LoVo (cell line): ENCODE measurements at regions not wholly inside any gene's neighbourhood (a gene's known extent, or its start where the extent isn't known, plus 50 kb on each side); places are given as distances from the start of the nearest gene placed in this dataset.
"Not testable (repeated sequence)": the region's sequence is repeated elsewhere in the genome, so short reads cannot be mapped to it uniquely, and the experiment has no call there.

Experiments used
- DNase-seq: peaks from one replicate; pipeline ENCODE4 v3.0.0-alpha.2; 2016; ENCODE audit warnings: low spot score

- no peak for DNase-seq
These were observed 154.1 kb upstream of the SH3BP4 start for GRCh38 chr2:234797566-234798250.

GRCh38 chr2:234796045-234796591, 155.7 kb upstream of the SH3BP4 start:
- no peak for DNase-seq

- DNase-seq, result no peak
These were observed 156.4 kb upstream of the SH3BP4 start for GRCh38 chr2:234795272-234795920.

DNA sequence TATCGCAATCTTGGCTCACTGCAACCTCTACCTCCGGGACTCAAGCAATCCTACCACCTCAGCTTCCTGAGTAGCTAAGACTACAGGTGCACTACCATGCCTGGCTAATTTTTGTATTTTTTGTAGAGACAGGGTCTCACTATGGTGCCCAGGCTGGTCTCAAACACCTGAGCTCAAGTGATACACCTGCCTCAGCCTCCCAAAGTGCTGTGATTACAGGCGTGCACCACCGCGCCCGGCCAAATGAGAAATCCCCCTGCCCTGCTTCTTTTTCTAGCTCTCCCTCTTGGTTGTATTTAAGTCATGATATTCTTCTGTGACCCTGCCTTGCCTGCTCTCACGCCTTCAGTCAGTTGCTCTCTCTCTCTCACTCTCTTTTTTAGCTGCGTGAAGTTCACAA, 157.0 kb upstream of the SH3BP4 start:
- DNase-seq, result no peak

DNA sequence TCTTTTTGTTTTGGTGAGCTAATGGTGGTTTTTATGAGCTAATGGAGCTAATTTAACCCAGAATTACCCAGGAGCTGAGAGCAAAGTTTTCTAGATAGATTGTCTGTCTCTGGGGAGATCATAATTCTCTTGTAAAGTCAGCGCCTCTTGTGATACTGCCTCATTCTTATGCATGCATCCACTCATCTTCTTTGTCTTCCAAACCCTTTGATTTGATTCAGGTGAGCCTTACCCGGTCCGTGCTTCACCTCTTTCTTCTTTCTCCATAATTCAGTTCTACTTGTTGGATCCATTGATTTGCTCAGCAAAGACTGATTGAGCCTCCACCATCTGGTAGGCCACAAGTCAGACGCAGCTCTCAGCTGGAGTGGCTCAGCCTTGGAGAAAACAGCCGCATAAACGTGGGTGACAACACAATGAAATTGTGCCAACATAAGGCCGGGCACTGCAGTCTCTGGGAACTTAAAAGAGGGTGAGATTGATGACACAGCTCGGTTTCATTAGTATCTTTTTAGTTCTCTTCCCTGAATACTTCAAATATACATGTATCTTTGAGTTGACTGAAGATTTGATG, 158.5 kb upstream of the SH3BP4 start:
- DNase-seq, result no peak

DNA sequence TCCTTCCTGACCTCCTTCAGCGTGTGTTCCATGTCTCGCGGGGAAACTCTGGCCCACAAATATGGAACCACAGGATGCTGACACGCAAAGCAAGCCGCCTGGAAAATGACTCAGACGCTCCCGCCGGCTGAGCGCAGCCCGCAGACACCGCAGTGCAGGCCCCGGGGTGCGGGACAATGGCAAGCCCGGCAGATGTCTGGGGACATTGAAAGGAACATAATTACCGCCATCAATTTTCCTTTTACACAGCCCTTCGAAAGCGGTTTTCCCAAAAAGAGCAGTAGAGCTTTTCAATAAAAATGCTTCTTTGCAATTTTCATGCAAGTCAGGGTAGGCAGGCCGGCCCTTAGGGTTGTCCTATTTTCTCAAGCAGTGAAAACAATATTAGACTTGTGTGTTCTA, 159.2 kb upstream of the SH3BP4 start:
- no peak for DNase-seq

GRCh38 chr2:234792096-234792495, 159.7 kb upstream of the SH3BP4 start:
- not testable (repeated sequence) for DNase-seq

GRCh38 chr2:234790380-234790779, 161.4 kb upstream of the SH3BP4 start:
- no peak for DNase-seq

GRCh38 chr2:234789556-234790325, 162.1 kb upstream of the SH3BP4 start:
- DNase-seq, result no peak

- DNase-seq, result no peak
These were observed 163.0 kb upstream of the SH3BP4 start for GRCh38 chr2:234788841-234789240.

GRCh38 chr2:234788381-234788780, 163.4 kb upstream of the SH3BP4 start:
- no peak for DNase-seq

GRCh38 chr2:234787114-234787513, 164.7 kb upstream of the SH3BP4 start:
- DNase-seq, result peak; percentile 22

DNA sequence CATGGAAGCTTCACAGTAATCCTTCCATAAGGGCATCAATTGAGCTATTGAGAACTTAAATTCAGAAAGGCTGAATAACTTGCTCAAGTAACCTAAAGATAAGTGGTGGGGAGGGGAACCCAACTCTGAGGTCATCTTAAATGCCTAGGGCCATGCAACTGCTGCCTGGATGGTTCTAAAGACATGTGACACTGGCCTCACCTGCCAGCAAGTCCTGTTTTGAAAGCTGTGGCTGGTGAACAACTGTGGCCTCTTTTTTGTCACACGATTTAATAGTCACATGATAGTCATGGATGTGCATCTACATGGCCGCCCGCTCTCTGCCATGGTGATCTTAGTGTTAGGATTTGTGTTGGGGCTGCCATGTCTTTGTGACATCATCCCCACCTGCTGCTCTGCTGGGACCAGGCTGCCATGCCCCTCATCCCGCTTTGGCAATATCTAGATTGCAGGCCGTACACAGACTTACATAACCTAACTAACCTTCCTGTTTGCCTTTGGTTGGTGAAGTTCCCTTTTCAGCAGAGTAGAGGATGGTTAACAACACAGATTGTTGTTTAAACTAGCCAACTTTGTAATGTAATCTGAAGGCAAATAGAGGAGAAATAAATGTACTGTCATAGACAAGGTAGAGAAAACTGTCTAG, 177.9 kb upstream of the SH3BP4 start:
- no peak for DNase-seq

GRCh38 chr2:234773129-234773528, 178.7 kb upstream of the SH3BP4 start:
- no peak for DNase-seq

DNA sequence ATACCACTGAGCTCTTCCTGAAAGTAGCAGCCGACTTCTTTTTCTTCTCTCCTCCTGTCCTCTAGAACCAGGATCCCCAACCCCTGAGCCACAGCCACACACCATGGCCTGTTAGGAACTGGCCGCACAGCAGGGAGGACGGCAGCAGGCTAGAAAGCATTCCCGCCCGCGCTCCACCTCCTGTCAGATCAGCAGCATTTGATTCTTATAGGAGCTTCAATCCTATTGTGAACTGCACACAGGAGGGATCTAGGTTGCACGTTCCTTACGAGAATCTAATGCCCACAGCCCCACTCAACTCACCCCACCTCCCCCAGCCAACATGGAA, 179.1 kb upstream of the SH3BP4 start:
- DNase-seq, result no peak

- peak; percentile 55 for DNase-seq
These were observed 179.7 kb upstream of the SH3BP4 start for GRCh38 chr2:234771980-234772732.

- no peak for DNase-seq
These were observed 180.6 kb upstream of the SH3BP4 start for GRCh38 chr2:234771176-234771575.

- no peak for DNase-seq
These were observed 181.1 kb upstream of the SH3BP4 start for GRCh38 chr2:234770715-234771141.

- DNase-seq, result no peak
These were observed 181.7 kb upstream of the SH3BP4 start for GRCh38 chr2:234770031-234770506.

- DNase-seq, result no peak
These were observed 183.1 kb upstream of the SH3BP4 start for GRCh38 chr2:234768608-234769196.

GRCh38 chr2:234765279-234765678, 186.5 kb upstream of the SH3BP4 start:
- no peak for DNase-seq
